ENCODE measurements at regions not wholly inside any gene's neighbourhood (a gene's known extent, or its start where the extent isn't known, plus 50 kb on each side); places are given as distances from the start of the nearest gene placed in this dataset.
A peak's percentile ranks its signal among the peaks of the same experiment; 100 is the strongest.

DNA sequence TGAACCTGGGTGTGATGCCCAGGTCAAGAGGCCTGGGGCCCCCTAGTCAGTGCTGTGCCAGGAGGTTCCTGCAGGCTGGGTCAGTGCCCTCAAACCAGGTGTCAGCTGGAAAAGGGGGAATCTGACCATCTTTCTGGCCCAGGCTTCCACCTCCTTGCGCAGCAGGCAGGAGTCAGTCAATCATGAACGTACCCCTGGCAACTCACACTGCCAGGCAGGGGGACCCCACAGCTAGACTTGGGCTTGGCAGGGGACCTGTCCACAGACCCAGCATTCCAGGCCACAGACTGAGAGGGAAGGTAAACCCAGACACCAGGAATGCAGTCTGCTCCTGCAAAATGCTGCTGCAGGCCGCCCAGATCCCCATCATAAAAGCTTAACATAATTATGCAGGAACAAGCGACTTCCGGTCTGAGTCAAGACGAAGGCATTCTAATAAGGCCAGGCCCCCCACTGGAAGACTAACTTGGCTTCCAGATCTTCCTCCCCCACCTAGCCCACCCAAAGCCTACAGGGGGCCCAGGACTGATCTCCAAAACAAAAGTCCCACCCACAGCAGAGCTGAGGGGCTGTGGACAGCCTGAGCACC lies 156.3 kb downstream of the BCOR start:
- no peak for DNase-seq

DNA sequence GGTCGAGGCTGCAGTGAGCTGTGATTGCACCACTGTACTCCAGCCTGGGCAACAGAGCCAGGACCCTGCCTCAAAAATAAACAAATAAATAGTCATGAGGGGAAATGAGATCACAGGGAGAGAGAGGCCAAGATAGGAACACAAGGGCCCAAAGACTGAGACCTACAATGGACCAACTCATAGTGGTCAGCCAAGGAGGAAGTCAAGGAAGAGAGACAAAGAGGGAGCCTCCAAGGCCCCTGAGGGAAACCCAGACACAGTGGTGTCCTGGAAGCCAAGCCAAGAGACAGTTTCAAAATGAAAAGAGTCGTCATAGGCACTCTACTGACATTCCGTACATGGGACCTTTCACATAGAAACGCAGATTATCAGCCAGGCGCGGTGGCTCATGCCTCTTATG lies 153.3 kb downstream of the BCOR start:
- no peak for DNase-seq

DNA sequence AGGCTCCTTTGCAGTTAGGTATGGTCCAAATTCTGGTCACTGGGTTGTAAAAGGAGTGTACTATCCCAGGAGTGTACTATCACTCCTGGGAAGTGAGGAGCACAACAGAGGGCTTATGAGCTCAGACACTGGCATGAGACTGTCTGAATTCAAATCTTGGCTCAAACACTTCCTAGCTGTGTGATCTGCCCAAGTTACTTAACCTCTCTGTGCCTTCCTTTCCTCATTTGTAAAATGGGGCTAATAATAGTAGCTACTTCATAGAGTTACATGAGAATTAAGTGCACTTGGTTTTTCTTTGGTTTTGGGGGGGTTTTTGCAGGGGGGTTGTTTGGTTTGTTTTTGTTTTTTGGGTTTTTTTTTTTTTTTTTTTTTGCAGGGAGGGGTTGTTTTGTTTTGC lies 152.0 kb downstream of the BCOR start:
- DNase-seq, result no peak

GRCh38 chrX:39946822-39947221 lies 150.9 kb downstream of the BCOR start:
- no peak for DNase-seq

DNA sequence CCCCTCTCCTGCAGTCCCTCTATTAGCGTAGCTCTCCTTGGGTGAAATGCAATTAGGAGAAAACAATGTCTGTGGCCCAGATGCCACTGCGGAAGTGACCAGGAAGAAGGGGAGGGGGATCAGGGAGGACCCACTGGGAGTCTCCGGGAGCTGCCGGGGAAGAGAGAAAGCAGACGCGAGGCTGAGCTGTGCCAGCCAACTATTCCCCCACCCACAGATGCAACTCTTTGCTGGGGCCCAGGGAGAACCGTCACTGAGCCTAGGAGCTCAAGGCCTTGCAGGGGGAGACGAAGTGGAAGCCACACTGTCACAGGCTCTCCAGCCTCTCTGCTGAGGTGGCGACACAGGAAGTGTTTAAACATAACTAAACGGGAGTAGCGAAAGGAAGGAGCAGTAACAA lies 149.2 kb downstream of the BCOR start:
- DNase-seq, result no peak

DNA sequence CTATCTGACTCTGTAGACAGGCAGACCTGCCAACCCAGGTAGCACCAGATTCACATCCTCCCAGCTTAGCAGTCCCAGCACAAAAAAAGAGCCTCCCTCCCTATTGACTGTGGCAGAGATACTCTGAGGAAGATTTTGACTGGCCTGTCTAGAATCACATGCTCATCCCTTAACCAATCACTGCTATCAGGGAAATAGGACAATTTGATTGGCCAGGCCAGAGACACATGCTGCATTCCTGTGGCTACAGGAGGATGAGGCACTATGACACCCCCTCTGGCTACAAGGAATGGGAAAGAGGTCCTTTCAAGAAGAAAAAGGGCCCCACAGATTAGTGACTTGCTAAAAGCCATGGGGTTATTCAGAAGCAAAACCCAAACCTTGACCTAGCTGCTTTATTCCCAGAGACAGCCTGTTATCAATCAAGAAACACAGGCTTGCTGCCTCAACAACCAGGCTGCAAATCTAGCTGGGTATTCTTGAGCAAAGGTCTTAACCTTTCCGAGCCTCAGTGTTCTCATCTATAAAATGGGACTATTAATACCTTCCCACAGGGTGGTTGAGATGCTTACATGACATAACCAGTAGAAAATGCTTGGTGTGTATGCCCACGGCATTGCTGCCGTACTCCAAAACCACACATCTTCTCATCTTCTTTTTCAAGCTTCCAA lies 147.6 kb downstream of the BCOR start:
- DNase-seq, result no peak

- peak; percentile 23 for DNase-seq
Observed at GRCh38 chrX:39952989-39953388, 144.8 kb downstream of the BCOR start.

- DNase-seq, result peak; percentile 17
Observed at GRCh38 chrX:39953879-39954278, 143.9 kb downstream of the BCOR start.

DNA sequence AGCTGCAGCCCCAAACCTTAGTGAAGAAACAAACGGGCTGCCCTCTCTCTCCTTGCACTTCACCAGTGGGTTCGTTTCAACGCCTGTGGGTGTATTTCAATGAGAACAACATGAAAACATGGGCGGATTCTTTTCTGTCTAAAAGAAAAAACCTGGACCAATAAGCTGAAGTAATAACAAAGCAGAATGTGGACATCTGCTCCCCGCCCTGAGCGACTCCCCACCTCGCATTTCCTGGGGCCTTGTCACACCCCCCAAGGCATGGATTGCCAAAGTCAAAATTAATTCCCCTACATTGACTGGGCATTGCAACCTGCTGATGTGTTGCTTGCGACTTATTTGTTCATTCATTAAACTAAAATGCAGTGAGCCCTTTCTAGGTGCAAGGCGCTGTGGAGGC lies 142.9 kb downstream of the BCOR start:
- DNase-seq, result no peak

DNA sequence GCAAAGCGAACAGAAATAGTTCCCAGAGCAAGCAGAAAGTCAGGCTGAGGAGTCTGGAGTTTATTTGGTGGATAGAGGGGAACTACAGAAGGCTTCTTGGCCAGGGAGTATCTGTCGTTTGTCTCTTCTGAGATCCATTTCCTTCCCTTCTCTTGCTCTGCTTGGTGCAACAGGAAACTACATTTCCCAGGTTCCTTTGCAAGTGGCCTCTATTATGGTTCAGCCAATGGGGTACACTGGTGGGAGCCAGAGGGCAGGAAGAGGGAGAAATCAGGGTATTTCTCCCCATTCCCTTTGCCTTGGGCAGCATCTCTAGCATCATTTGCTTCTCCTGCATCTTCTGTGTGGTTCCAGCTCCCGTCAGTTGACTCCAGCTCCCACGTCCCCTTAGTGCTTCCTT lies 142.1 kb downstream of the BCOR start:
- no peak for DNase-seq

GRCh38 chrX:39956803-39957394 lies 140.9 kb downstream of the BCOR start:
- no peak for DNase-seq

DNA sequence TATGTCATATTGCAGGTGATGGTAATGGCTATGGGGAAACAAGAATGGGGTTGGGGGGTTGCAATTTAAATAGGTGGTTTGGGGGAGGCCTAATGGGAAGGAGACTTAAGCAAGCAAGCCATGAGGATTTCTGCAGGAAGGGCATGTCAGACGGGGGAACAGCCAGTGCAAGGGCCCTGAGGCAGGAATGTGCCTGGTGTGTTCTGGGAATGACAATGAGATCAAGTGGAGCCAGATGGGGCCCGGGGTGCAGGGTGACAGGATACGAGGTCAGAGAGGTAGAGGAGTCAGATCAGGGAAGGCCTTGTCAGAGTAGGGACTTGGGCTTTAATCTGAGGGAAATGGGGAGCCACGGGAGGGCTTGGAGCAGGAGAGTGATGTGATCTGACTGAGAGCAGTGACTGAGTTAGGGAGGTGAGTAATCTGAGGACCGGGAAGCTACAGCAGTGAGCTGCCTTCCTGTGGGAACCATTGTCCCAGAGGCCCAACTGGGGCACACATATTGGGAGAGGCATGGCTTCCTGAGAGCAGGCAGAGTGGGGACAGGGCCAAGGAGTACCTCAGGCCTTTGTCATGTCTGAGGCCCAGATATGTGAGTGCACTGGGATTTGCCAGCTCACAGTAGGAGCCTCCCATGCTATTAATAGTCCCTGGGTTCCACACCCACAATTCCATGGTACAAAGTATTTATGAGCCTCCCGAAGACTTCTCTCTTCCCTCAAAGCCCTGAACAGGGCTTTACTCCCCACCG lies 139.8 kb downstream of the BCOR start:
- no peak for DNase-seq

DNA sequence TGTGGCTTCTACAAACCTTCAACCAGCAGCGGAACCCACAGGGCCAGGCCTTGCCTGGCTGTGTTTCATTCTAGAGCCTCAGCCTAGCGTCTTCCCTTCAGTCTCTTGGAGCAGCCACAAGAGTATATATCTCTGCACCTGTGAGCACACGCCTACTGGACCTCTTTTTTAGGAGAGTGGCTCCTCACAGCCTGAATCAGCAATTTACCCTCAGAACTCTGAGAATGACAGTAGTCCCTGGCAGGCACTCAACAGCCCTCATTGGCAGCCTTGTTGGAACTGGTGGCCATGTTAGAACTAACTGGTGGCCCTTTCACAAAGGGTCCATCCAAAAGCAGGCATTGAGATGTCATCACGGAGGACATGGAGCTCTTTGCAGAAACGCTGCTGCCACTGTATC lies 138.9 kb downstream of the BCOR start:
- DNase-seq, result no peak

- no peak for DNase-seq
Observed at GRCh38 chrX:39960219-39960618, 137.5 kb downstream of the BCOR start.

DNA sequence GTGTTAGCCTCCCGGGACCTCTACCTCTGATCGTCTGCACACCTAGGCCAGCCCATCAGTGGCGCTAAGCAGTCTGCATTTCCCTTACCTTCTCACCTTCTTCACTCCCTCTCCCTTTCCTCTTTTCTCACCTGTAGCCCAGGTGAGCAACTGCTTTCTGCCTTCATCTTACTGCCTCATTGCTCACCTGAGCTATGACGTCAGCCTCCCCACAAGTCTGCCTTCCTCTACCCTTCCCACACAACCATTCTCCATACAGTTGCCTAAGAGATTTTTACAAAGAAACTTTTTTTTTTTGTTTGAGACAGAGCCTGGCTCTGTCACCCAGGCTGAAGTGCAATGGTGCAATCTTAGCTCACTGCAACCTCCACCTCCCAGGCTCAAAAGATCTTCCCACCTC lies 136.3 kb downstream of the BCOR start:
- no peak for DNase-seq

- no peak for DNase-seq
Observed at GRCh38 chrX:39965051-39965573, 132.6 kb downstream of the BCOR start.

GRCh38 chrX:39966176-39966575 lies 131.6 kb downstream of the BCOR start:
- DNase-seq, result no peak

DNA sequence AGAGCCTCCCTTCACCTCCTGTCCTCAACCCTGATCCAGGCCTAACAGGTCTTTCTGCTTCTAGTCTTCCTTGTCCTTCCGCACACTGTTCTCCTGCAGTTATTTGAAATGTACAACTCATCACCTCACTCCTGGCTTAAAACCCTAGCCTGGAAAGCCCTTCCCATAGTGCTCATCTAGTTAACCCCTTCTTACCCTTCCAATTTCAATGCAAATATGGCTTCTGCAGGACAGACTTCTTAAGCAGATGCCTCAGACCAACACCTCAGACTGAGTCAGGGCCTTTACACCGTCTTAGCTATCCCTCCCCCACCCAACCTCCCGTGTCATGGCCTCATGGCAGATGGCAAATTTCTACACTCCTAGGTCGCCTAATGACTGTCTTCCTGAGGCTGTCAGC lies 130.4 kb downstream of the BCOR start:
- DNase-seq, result no peak

- DNase-seq, result peak; percentile 93
Observed at GRCh38 chrX:39969099-39969818, 128.5 kb downstream of the BCOR start.

GRCh38 chrX:39969819-39970504 lies 127.8 kb downstream of the BCOR start:
- no peak for DNase-seq

GRCh38 chrX:39971760-39972159 lies 126.0 kb downstream of the BCOR start:
- no peak for DNase-seq

- no peak for DNase-seq
Observed at GRCh38 chrX:39972340-39972739, 125.4 kb downstream of the BCOR start.

Data from NCI-H345 (cell line).